ENCODE measurements at regions not wholly inside any gene's neighbourhood (a gene's known extent, or its start where the extent isn't known, plus 50 kb on each side); places are given as distances from the start of the nearest gene placed in this dataset.
"Not testable (repeated sequence)": the region's sequence is repeated elsewhere in the genome, so short reads cannot be mapped to it uniquely, and the experiment has no call there.

DNA sequence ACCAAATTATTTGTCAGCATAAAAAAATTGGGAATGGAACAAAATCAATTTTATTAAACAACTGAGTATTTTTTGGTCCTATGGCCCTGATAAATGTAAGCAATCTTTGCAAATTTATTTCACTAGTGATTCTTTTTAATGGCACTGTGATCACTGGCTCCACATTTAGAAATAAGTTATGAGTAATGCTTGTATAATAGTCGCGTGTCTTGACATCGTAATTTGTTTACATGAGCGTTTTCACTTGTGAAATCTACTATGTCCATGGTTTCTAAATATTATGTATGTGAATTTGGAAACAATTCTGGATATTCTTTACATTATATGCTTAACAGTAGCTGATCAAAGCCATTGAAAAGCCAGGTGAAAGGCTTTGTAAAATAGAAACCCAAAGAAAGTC is 817.5 kb downstream of the EFNA5 start:
- no peaks in the 10 kb centered on the region for H3K9me3 Mint-ChIP-seq
- H3K36me3 Mint-ChIP-seq, result no peaks in the 10 kb centered on the region
- no peaks in the 10 kb centered on the region for H3K4me1 Mint-ChIP-seq
- ATAC-seq (ENCODE audit: low read depth) (no peak), DNase-seq (ENCODE audit: low spot score in 2 of 2) (no peak)
- H3K27ac Mint-ChIP-seq, result no peak overlapping the region
- H3K4me3 Mint-ChIP-seq, result no peak overlapping the region
- no peaks in the 10 kb centered on the region for H3K27me3 Mint-ChIP-seq

DNA sequence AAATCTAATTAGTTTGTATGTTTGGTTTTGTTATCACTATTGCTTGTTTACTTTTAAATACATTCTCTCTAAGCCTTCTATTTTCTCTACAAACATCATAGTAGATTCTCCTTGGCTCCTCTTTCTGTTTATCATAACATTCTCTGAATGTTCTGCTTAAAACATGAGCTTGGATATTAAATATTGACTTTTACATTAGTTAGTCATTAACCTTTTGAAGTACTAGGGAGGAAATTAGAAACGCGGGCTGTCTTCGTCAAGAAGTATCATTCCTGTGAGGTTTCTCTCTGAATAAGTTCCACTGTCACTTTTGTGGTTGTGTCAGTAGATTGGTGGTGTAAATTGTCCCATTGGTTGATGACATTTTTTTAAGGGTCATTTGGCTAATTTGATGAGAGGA is 821.5 kb downstream of the EFNA5 start:
- no peak overlapping the region for H3K4me3 Mint-ChIP-seq

DNA sequence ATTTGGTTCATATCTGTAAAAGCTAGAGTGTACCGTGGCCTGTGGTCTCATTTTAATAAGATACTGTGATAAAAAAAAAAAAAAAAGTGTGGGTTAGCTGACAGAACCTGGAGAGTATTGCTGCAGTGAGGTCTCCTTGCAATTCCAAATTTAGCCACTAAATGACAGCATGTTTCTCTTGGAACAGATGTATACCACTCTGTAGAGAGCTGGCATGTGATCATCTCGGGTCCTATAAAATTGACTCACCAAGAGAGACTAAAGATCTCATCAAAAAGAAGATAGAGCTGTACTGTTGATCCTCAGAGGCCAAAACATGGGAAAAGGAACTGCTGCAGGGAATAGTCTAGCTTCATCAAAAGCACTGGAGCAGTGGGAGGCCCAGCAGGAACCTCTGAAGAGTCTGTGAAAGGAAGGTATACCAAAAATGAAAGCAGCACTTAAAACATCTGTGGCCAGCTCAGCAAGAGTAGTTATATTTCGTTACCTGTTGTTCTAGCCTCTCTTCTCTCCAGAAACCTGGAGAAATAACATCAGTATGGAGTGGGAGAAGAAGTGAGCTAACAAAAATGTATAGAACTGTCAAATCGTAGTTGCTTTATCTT is 826.8 kb downstream of the EFNA5 start:
- H3K4me1 Mint-ChIP-seq, result no peaks in the 10 kb centered on the region
- H3K27me3 Mint-ChIP-seq, result no peaks in the 10 kb centered on the region

More for the DNA sequence above, 821.5 kb downstream of the EFNA5 start:
- Mint-ChIP-seq H3K27me3 (no peaks in the 10 kb centered on the region), H3K9me3 (peaks cover 1% of the 10 kb centered on the region), H3K36me3 (no peaks in the 10 kb centered on the region), H3K27ac (no peak overlapping the region), H3K4me1 (no peaks in the 10 kb centered on the region)
- DNase-seq (ENCODE audit: low spot score in 2 of 2) (no peak), ATAC-seq (ENCODE audit: low read depth) (no peak)

DNA sequence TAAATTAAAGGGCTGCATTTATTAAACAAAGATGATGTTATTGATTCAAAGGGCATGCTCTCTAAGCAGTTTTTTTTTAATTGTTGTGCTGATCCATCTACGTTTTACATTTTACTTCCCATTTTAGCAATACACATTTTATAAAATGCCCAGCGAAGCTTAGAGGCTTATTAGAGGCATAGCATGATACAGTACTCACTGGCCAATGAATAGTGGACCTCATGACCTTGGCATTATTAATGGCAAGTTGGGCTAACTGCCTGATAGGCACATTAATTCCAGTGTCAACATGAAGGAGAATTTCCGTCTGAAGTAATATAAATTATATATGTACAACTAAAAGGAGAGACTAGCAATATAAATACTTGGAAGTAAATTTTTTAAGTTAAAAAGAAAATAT is 837.2 kb downstream of the EFNA5 start:
- Mint-ChIP-seq H3K9me3 (no peaks in the 10 kb centered on the region), H3K4me3 (no peak overlapping the region), H3K36me3 (no peaks in the 10 kb centered on the region), H3K27ac (no peak overlapping the region), H3K4me1 (no peaks in the 10 kb centered on the region), H3K27me3 (no peaks in the 10 kb centered on the region)
- ATAC-seq (ENCODE audit: low read depth) (no peak), DNase-seq (ENCODE audit: low spot score in 2 of 2) (no peak)

More for the DNA sequence above, 826.8 kb downstream of the EFNA5 start:
- Mint-ChIP-seq H3K9me3 (peaks cover 3% of the 10 kb centered on the region), H3K27ac (no peak overlapping the region), H3K4me3 (no peak overlapping the region), H3K36me3 (no peaks in the 10 kb centered on the region)
- no peak for ATAC-seq (ENCODE audit: low read depth)
- no peak for DNase-seq (ENCODE audit: low spot score in 2 of 2)

DNA sequence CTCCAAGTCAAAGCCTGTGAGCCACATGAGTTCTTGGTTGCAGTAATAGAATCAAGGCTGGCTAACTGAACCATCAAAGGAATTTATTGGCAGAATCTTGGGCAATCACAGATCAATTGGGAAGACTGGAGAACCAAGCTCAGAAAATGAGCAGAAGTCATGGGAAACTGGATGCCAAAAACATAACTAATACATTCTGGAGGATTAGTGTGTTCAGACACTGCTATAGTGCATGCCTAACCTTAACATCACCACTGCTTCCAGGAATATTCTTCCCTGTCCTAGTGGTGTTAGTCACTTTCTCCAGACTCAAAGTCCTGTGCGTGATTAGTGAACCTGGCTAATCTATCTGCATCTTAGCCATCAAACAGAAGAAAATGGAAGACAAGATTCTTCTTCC is 843.7 kb downstream of the EFNA5 start:
- Mint-ChIP-seq H3K36me3 (no peaks in the 10 kb centered on the region), H3K27me3 (no peaks in the 10 kb centered on the region), H3K9me3 (no peaks in the 10 kb centered on the region), H3K27ac (no peak overlapping the region), H3K4me1 (no peaks in the 10 kb centered on the region), H3K4me3 (no peak overlapping the region)
- DNase-seq (ENCODE audit: low spot score in 2 of 2) (no peak), ATAC-seq (ENCODE audit: low read depth) (no peak)

DNA sequence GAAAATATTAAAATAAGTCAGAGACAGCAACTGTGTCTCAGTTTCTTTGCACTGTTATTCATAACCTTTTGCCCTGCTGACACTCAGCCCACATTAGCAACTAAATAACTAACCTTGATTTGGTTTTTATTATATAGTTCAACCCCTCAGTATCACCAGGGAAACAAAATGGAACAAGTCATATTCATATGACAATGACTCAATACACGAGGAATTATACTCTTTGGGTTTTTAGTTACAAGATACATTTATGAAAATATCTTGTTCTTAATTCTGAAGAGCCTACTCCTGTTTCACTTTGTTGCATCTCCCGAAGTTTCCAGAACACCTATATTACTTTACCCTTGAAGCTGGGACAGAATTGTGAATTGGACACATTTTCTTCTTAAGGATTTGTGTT is 845.4 kb downstream of the EFNA5 start:
- no peak overlapping the region for H3K27ac Mint-ChIP-seq

DNA sequence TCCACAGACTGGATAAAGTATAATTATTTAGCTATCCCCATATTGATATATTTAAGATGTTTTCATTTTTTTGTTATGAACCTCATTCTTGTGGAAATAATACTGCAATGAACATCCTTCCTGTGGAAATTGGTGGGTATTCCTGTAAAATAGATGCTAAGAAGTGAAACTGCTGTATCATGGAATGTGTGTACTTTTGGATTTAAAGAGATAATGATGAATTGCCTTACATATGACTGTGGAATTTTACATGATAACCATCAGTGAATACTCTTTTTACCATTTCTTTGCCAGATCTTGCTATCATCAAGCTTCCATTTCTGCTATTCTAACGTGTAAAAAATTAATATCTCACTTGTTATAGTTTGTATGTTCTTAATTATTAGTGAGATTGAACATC is 847.9 kb downstream of the EFNA5 start:
- no peaks in the 10 kb centered on the region for H3K9me3 Mint-ChIP-seq
- DNase-seq (ENCODE audit: low spot score in 2 of 2) (no peak), ATAC-seq (ENCODE audit: low read depth) (no peak)
- H3K4me1 Mint-ChIP-seq, result no peaks in the 10 kb centered on the region
- H3K4me3 Mint-ChIP-seq, result no peak overlapping the region
- no peaks in the 10 kb centered on the region for H3K36me3 Mint-ChIP-seq
- no peaks in the 10 kb centered on the region for H3K27me3 Mint-ChIP-seq
- H3K27ac Mint-ChIP-seq, result no peak overlapping the region

More for the DNA sequence above, 845.4 kb downstream of the EFNA5 start:
- Mint-ChIP-seq H3K27me3 (no peaks in the 10 kb centered on the region), H3K36me3 (no peaks in the 10 kb centered on the region), H3K4me3 (no peak overlapping the region), H3K9me3 (no peaks in the 10 kb centered on the region), H3K4me1 (no peaks in the 10 kb centered on the region)
- DNase-seq (ENCODE audit: low spot score in 2 of 2) (no peak), ATAC-seq (ENCODE audit: low read depth) (no peak)

DNA sequence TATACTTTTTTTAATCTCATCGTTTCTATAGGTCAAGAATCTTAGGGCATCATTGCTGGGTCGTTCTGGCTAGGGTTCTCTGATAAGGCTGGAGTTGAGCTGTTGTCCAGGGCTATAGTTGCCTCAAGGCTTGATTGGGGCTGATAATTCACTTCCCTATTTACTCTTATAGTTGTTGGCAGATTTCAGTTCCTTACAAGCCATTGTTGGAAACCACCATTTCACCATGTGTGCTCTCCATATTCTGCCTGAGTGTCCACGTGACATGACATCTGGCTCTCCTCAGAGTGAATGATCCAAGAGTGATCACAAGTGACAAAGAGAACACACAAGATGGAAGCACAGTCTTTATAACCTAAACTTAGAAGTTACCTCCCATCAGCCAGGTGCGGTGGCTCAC is 852.2 kb downstream of the EFNA5 start:
- no peak overlapping the region for H3K27ac Mint-ChIP-seq

DNA sequence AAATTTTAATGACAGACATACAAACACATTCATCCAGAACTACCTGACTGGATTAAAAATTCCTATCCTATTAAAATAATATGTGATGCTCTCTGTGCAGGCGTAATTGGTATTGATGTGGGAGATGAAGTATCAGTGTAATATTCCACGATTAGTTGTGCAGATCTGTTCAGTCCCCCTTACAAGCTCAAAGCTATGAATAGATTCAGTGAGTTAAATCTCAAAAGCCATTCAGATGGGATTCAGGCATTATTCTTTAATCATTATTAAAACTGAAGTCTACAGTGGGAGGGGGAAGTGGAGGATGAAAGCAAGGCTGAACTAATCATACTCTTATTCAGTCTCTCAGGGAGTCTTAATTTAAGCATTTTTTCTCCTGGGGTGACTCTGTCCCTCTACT is 855.8 kb downstream of the EFNA5 start:
- DNase-seq (ENCODE audit: low spot score in 2 of 2) (no peak), ATAC-seq (ENCODE audit: low read depth) (no peak)
- no peaks in the 10 kb centered on the region for H3K36me3 Mint-ChIP-seq
- no peak overlapping the region for H3K4me3 Mint-ChIP-seq
- H3K4me1 Mint-ChIP-seq, result no peaks in the 10 kb centered on the region
- H3K27ac Mint-ChIP-seq, result no peak overlapping the region
- H3K9me3 Mint-ChIP-seq, result no peaks in the 10 kb centered on the region
- H3K27me3 Mint-ChIP-seq, result no peaks in the 10 kb centered on the region

More for the DNA sequence above, 852.2 kb downstream of the EFNA5 start:
- Mint-ChIP-seq H3K27me3 (no peaks in the 10 kb centered on the region), H3K4me1 (no peaks in the 10 kb centered on the region), H3K4me3 (no peak overlapping the region), H3K36me3 (no peaks in the 10 kb centered on the region), H3K9me3 (no peaks in the 10 kb centered on the region)
- DNase-seq (ENCODE audit: low spot score in 2 of 2) (no peak), ATAC-seq (ENCODE audit: low read depth) (no peak)

DNA sequence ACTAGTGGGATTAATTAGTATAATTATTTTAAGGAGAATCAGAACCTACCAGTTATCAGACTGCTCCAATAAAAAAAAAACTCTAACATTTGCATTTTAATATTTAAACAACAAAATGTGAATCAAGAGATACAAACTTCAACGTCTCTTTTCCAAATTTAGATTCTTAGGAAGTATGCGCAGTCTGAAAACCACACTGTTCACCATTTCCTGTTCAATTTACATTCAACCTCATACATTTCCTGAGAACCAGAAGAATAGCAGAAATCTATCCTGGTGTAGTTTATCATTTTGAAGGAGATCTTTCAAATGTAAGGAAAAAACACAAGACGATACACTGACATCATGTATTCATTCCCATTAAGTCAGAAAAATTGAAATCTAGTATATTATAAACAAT is 869.2 kb downstream of the EFNA5 start:
- H3K4me3 Mint-ChIP-seq, result no peak overlapping the region
- ATAC-seq (ENCODE audit: low read depth) (no peak), DNase-seq (ENCODE audit: low spot score in 2 of 2) (no peak)
- H3K27me3 Mint-ChIP-seq, result no peaks in the 10 kb centered on the region
- no peaks in the 10 kb centered on the region for H3K9me3 Mint-ChIP-seq
- no peaks in the 10 kb centered on the region for H3K36me3 Mint-ChIP-seq
- H3K27ac Mint-ChIP-seq, result no peak overlapping the region
- no peaks in the 10 kb centered on the region for H3K4me1 Mint-ChIP-seq

DNA sequence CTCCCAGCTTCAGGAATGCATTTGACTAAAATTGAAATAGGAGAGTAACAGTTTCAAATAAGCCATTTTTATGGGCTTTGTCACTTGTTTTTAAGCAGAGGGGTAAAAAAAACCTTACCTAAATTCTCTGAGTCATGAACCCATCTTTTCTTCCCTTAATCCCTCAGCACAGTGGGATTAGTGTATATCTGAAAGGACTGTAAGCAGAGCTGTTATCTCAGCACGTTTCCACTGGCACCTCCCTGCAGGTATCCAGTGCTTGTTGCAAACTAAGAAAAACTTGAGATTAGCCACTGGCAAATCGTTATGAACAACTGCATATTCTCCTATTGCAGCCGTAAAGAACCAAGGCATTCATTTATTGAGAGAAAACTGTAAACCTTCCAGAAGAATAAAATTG is 872.7 kb downstream of the EFNA5 start:
- Mint-ChIP-seq H3K36me3 (no peaks in the 10 kb centered on the region), H3K4me3 (no peak overlapping the region), H3K27me3 (no peaks in the 10 kb centered on the region), H3K4me1 (no peaks in the 10 kb centered on the region), H3K9me3 (peaks cover 1% of the 10 kb centered on the region), H3K27ac (no peak overlapping the region)
- DNase-seq (ENCODE audit: low spot score in 2 of 2), result no peak
- ATAC-seq (ENCODE audit: low read depth), result no peak

DNA sequence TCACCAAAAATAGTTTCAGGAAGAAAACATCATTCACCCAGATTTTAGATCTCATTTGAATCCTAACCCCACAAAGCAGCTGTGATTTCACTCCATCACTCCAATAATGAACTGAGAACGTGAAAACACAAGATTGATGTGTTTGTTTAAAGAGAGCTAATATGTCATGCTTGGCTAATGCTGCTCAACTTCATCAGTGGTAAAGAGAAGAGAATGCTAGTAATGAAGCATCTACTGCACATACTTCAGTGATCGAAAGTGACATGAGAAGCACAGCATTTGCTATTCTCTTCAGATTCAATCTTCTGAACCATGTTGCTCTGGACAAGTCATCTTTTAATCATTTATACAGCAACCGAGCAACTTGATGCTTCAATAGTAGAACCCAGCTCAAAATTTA is 874.7 kb downstream of the EFNA5 start:
- DNase-seq (ENCODE audit: low spot score in 2 of 2) (no peak), ATAC-seq (ENCODE audit: low read depth) (no peak)
- Mint-ChIP-seq H3K36me3 (no peaks in the 10 kb centered on the region), H3K9me3 (peaks cover 3% of the 10 kb centered on the region), H3K4me3 (no peak overlapping the region), H3K27ac (no peak overlapping the region), H3K27me3 (no peaks in the 10 kb centered on the region), H3K4me1 (no peaks in the 10 kb centered on the region)

DNA sequence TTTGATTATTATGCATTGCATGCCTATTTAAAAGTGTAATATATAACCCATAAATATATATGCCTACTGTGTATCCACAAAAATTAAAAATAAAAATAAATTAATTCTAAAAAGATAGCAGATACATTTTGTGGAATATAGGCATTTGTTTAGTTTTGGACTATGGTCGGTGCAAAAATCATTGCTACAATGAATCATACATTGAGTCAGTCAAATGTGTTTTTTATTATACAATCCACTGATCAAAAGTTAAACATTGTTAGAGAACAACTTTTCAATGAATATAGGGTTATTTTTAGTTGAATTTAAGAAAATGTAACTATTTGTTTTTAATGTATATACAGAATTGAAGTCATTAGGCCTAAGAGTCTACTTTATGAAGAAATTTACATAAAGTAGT is 885.9 kb downstream of the EFNA5 start:
- Mint-ChIP-seq H3K27me3 (no peaks in the 10 kb centered on the region), H3K4me3 (no peak overlapping the region), H3K4me1 (no peaks in the 10 kb centered on the region), H3K36me3 (no peaks in the 10 kb centered on the region), H3K9me3 (peaks cover 3% of the 10 kb centered on the region), H3K27ac (no peak overlapping the region)
- DNase-seq (ENCODE audit: low spot score in 2 of 2) (no peak), ATAC-seq (ENCODE audit: low read depth) (no peak)

DNA sequence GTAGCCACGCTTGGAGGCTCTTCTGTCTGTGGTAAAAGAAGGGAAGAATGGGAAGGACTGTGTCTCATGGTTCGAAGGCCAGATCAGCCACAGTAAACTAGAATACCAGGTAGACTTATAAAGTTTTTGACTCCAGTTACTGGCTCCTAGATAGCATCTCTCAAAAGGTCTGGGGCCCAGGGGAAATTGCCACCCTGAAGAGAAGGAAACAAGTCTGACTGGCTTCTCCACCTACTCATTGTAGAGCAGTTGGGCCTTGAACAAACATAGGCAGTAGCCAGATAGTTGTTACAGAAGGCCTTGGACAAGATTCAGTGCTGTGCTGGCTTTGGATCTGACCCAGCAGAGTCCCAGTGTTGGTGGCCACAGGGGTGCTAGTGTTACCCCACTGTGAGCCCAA is 890.4 kb downstream of the EFNA5 start:
- DNase-seq (ENCODE audit: low spot score in 2 of 2) (no peak), ATAC-seq (ENCODE audit: low read depth) (no peak)
- peaks cover 6% of the 10 kb centered on the region for H3K9me3 Mint-ChIP-seq
- H3K4me3 Mint-ChIP-seq, result no peak overlapping the region
- H3K36me3 Mint-ChIP-seq, result no peaks in the 10 kb centered on the region
- no peaks in the 10 kb centered on the region for H3K27me3 Mint-ChIP-seq
- H3K27ac Mint-ChIP-seq, result no peak overlapping the region
- no peaks in the 10 kb centered on the region for H3K4me1 Mint-ChIP-seq

DNA sequence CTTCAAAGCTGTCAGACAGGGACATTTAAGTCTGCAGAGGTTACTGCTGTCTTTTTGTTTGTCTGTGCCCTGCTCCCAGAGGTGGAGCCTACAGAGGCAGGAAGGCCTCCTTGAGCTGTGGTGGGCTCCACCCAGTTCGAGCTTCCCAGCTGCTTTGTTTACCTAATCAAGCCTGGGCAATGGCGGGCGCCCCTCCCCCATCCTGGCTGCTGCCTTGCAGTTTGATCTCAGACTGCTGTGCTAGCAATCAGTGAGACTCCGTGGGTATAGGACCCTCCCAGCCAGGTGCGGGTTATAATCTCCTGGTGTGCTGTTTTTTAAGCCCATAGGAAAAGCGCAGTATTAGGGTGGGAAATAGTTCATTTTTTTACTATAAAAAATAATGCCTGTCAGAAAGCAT is 894.2 kb downstream of the EFNA5 start:
- H3K9me3 Mint-ChIP-seq; ATAC-seq (ENCODE audit: low read depth); H3K27ac Mint-ChIP-seq; H3K27me3 Mint-ChIP-seq; H3K4me1 Mint-ChIP-seq; H3K4me3 Mint-ChIP-seq; H3K36me3 Mint-ChIP-seq; DNase-seq (ENCODE audit: low spot score in 2 of 2): not testable (repeated sequence)
